GM18507 (cell line): ENCODE measurements at regions not wholly inside any gene's neighbourhood (a gene's known extent, or its start where the extent isn't known, plus 50 kb on each side); places are given as distances from the start of the nearest gene placed in this dataset.

Source experiments
- DNase-seq: peaks from one replicate; pipeline ENCODE4 v3.0.0; 2011; ENCODE audit warnings: low read depth; ENCODE audit not compliant: insufficient read length; ENCODE audit errors: extremely low spot score
- FAIRE-seq: peaks from 2 replicates; lab custom pipeline; 2011; peaks lifted over from hg19 to GRCh38; lab: Jason Lieb, UNC

- DNase-seq = no peak
- no peak for FAIRE-seq
These were observed 173.0 kb upstream of the TARS1 start for GRCh38 chr5:33267801-33268200.

DNA sequence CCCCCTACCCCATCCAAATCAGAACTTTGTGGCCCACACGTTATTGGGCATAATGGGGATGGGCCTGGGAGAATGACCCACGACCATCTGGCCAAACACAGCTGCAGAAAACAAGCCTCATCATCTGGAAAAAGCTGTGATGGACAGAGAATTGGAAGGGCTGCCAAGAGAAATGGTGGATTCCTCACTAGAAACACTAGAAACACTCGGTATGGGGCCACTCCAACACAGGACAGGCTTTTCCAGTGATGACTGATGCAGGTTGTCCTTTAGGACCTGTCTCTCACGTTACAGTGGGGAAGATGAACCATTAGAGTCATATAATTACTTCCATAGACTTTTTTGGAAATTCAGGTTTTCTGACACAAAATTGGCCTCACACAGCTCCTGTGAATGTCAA, 172.4 kb upstream of the TARS1 start:
- FAIRE-seq = no peak
- DNase-seq = no peak

DNA sequence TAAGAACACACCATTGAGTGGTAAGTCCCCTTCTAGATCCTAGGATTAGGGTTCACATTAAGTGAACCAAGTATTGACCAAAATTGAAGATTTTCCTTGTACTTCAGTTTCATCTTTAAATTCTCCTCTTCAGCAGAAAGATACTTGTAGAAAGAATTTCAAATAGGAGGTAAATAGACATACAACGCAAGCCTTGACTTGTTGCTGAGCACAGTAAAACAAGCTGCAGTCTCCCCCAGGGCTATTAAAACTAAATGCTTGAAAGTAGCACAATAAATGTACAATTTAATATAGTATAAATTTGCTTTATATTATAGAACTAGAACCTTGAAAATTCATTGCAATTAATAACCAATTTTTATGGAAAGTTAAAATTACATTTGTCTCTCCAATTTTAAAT, 170.1 kb upstream of the TARS1 start:
- no peak for FAIRE-seq

GRCh38 chr5:33271606-33272005, 169.2 kb upstream of the TARS1 start:
- no peak for FAIRE-seq
- DNase-seq = no peak

More for the DNA sequence above, 170.1 kb upstream of the TARS1 start:
- no peak for DNase-seq

GRCh38 chr5:33272288-33272687, 168.5 kb upstream of the TARS1 start:
- no peak for DNase-seq
- FAIRE-seq = no peak

- FAIRE-seq = no peak
- no peak for DNase-seq
These were observed 166.8 kb upstream of the TARS1 start for GRCh38 chr5:33273985-33274384.

DNA sequence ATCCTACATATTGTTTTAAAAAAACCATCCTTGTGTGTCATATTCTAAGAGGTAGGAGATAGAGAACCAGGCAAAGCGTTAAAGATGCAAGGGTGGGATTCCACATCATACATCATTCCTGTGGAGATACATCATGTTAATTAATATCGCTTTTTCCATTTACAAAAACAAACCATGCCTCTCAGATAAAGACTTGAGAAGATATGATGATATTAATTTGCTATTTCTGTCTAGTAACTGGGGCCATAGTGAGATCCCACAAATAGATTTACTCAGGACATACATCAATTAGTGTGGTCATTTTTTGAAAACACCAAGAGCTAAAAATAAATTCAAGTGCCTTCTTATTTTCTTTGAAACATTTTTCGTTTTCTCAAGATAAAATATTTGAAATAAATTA, 165.4 kb upstream of the TARS1 start:
- DNase-seq = no peak
- no peak for FAIRE-seq

DNA sequence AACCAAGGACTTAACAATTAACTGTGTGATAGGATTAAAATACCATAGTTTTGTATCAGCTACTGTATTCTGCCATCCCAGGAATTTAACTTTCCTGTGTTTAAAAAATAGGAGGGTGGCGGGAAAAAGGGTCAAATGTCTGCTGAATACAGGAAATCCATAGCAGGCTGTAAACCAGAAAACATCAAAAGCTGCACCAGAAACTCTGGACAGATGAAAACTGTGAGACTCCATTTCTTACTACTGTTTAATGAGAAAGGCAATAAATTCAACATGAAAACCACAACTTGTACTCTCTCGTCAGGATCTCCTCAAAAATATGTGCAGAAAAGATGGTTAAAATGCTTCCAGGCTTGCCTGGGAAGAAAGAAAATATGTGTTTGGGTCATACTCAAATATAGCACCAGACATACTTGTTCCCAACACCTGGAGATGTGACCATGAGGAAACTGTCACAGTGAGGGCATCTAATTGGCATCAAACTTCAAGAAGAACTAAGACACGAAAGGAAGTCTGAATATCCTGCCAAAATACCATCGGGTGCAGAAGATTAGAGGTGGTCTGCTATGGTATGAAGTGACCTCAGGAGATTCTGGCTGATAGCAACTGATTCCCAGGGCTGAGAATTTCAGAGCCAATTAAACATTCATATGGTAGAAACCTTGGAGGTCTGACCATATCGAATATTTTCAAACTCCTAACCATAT, 164.7 kb upstream of the TARS1 start:
- FAIRE-seq (no peak), DNase-seq (no peak)

- no peak for FAIRE-seq
These were observed 164.2 kb upstream of the TARS1 start for GRCh38 chr5:33276628-33276950.

GRCh38 chr5:33277061-33277650, 163.6 kb upstream of the TARS1 start:
- no peak for FAIRE-seq
- DNase-seq = no peak

More at GRCh38 chr5:33276628-33276950, 164.2 kb upstream of the TARS1 start:
- DNase-seq = no peak

DNA sequence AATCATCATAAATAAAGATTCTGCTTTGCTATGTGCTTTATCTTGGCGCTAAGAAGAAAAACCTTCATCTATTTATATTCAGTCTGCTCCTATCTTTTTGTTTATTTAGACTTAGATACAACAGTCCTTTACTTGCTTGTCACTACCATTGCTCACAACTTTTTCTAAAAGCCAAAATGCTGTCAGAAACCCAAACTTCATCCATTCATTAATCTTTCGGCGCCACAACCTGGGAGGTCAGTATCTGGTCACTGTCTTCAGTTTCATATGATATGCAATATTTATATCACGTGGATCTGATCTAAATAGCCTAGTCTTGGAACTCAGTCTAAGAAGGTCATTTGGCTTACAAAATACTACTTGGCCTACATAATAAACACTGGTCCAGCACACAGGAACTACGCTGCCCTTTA, 159.3 kb upstream of the TARS1 start:
- no peak for DNase-seq
- no peak for FAIRE-seq

DNA sequence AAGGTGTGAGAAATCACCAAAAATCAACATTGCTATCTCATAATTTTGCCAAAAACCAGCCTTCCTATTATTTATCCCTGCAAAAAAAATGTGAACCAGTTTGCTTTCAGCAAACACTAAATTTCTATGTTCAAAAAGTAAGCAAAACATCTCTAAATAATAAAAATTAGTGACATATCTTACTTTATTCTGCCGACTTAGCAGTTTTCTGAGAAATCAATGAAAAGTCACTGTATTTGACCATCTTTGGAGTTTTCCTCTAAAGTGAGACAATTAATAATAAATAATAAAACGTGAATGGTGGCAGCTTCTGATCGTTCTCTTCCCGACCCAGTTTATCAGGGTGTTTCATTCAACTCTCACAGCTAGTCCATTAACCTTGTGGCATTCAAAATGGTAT, 158.6 kb upstream of the TARS1 start:
- no peak for FAIRE-seq
- no peak for DNase-seq

DNA sequence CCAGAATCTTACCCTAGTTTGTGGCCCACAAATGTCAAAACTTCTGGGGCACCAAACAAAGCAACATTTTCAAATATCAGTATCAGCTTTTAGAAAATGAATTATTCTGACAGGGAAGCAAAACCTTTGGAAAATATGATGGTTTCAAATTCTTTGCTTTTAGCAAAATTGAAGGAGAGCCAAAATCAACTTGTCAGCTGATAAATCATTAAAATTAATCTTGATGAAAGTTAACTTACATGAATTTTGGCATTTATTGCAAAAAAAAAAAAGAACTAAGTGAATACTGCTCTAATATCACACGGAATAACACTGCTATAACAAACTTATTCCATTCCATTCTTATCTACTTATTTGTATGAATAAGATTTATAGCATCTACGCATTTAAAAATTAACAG, 158.1 kb upstream of the TARS1 start:
- DNase-seq = no peak
- no peak for FAIRE-seq

GRCh38 chr5:33283243-33283642, 157.5 kb upstream of the TARS1 start:
- no peak for FAIRE-seq

DNA sequence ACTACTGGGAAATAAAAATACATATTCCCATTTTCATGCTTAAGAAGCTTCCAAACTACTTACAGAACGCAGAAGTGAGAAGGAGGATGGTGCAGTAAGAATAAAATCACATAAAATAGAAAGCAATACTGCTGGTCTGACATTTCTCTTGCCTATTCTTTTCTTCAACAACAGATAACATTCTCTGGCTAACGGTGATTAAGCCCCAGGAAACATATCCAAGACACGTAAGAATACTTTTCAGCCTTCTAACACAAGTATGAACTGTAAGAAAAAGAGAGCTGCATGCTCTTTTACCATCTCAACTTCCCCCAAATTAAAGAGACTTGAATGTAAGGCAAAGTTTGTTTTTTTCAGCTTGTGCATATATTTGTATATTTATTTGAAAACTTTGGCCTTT, 156.1 kb upstream of the TARS1 start:
- FAIRE-seq (no peak), DNase-seq (no peak)

More at GRCh38 chr5:33283243-33283642, 157.5 kb upstream of the TARS1 start:
- DNase-seq = no peak

DNA sequence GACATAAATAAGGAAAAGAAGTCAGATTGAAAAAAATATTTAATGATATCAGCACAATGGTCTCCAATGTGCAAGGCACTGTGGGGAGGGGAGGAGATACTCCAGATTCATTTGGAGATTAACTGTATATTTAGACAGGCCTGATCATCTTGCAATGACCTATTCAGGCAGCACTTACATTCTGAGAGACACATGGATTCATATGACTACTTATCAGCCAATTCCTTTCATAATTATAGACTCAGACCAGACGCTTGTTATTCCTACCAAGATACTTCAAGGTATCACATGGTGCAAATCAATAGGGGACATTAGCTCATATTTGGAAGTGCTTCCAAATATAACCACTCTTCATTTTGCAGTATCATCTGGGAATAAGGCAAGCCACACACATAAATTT, 153.5 kb upstream of the TARS1 start:
- DNase-seq = no peak
- no peak for FAIRE-seq

DNA sequence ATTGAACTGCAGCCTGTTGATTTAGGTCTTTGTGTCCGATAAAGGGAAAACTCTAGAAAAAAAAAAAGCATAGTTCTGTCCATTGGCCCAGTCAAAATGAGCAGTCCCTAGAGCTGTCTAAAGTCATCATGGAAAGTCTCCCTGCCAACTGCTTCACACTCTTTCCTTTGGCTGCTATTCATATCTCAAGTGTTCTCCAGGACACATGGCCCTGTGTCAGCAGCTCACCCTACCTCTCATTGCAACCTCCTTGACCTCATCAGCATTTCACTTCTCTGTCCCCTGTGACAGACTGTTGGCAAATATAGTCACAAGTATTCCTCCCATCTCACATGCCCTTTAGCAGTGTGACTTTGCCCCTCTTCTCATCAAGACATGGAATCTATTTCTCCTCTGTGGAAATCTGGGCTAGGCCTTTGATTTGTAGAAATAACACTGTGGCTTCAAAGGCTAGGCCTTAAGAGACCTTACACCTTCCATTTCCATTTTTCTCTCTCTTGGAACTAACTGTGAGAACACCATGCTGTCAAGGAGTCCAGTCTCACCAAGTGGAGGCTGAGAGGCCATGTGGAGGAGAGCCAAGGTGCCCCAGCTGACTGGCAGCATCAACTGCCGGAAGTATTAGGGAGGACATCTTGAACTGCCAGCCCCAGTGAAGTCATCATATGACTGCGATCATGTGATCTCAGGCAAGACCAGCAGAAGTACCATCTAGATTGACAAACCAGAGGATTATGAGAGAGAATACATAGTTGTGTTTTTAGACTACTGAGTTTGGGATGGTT, 149.4 kb upstream of the TARS1 start:
- DNase-seq (no peak), FAIRE-seq (no peak)

- no peak for FAIRE-seq
- DNase-seq = no peak
These were observed 143.0 kb upstream of the TARS1 start for GRCh38 chr5:33297760-33298216.

GRCh38 chr5:33299621-33300208, 141.1 kb upstream of the TARS1 start:
- DNase-seq (no peak), FAIRE-seq (no peak)

DNA sequence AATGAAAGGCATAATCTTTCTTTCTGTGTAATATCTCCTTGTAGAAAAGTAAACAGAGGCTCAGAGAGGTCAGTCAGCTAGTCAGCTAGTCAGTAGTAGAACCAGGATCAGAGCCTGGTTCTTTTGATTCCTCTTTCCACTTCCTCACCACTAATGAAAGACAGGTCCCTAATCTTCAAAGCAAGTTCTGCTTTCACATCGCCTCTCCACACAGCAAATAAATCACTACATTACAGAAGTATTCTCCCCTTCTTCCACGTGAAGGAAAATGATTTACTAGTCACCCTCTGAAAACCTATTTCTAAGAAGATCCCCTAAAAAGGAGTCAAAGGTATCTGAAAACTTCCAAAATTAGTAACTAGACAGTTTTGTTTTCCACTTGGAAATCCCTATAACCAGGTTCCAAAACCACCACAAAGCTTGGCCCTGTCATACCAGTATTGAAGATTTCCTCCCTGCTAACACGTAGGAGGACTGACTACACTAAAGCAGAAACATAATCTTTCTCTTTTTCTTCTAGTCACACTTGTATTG, 140.5 kb upstream of the TARS1 start:
- FAIRE-seq (peak; percentile 66), DNase-seq (no peak)
